KMS-11 (cell line): ENCODE measurements at regions not wholly inside any gene's neighbourhood (a gene's known extent, or its start where the extent isn't known, plus 50 kb on each side); places are given as distances from the start of the nearest gene placed in this dataset.

Experiments used
- H2AFZ ChIP-seq: fragments of 200-600 bp; sonication (generic); 2 replicates; pipeline ENCODE4 v1.6.1; 2016; ENCODE audit warnings: antibody characterized with exemption, mixed run types, low read depth
- H3K27ac ChIP-seq: fragments of 200-600 bp; sonication (generic); 2 replicates; pipeline ENCODE4 v1.6.1; 2016; ENCODE audit warnings: mild to moderate bottlenecking, mixed run types
- H3K27me3 ChIP-seq: fragments of 200-600 bp; sonication (generic); 2 replicates; pipeline ENCODE4 v1.6.1; 2017; ENCODE audit warnings: mild to moderate bottlenecking, low read depth, mixed run types, moderate library complexity; ENCODE audit not compliant: insufficient read depth
- H3K36me3 ChIP-seq: fragments of 200-600 bp; sonication (generic); 2 replicates; pipeline ENCODE4 v1.6.1; 2017; ENCODE audit warnings: mild to moderate bottlenecking, mixed run types; ENCODE audit not compliant: insufficient read depth
- H3K4me1 ChIP-seq: fragments of 200-600 bp; sonication (generic); 2 replicates; pipeline ENCODE4 v1.6.1; 2016; ENCODE audit warnings: mild to moderate bottlenecking, low read depth, mixed run types; ENCODE audit not compliant: poor library complexity, severe bottlenecking
- H3K4me2 ChIP-seq: fragments of 200-600 bp; sonication (generic); 2 replicates; pipeline ENCODE4 v1.7.0; 2016; ENCODE audit warnings: mild to moderate bottlenecking, mixed run types
- H3K4me3 ChIP-seq: fragments of 200-600 bp; sonication (generic); IDR thresholded peaks from 2 replicates; pipeline ENCODE4 v1.6.1; 2017; ENCODE audit warnings: low read depth, low read length, mixed read lengths; ENCODE audit not compliant: insufficient read depth
- H3K79me2 ChIP-seq: fragments of 200-600 bp; sonication (generic); 2 replicates; pipeline ENCODE4 v1.6.1; 2016; ENCODE audit warnings: low read depth, mixed run types; ENCODE audit not compliant: insufficient read depth
- H3K9ac ChIP-seq: fragments of 200-600 bp; sonication (generic); 2 replicates; pipeline ENCODE4 v1.6.1; 2016; ENCODE audit warnings: mild to moderate bottlenecking, mixed run types
- H4K20me1 ChIP-seq: fragments of 200-600 bp; sonication (generic); 2 replicates; pipeline ENCODE4 v1.6.1; 2016; ENCODE audit warnings: mild to moderate bottlenecking, mixed run types; ENCODE audit not compliant: insufficient read depth
- TF ChIP-seq, protein P1 (sequence below): fragments of 200-600 bp; sonication (generic); conservative IDR thresholded peaks from 2 replicates; pipeline ENCODE4 v1.6.1; 2017; ENCODE audit warnings: low read depth, mild to moderate bottlenecking, antibody characterized with exemption, low read length, moderate library complexity, mixed read lengths

GRCh38 chr14:53501361-53502211, 348.5 kb upstream of the DDHD1 start:
- no peak overlapping the region for H3K4me2 ChIP-seq
- TF ChIP-seq, protein P1, sequence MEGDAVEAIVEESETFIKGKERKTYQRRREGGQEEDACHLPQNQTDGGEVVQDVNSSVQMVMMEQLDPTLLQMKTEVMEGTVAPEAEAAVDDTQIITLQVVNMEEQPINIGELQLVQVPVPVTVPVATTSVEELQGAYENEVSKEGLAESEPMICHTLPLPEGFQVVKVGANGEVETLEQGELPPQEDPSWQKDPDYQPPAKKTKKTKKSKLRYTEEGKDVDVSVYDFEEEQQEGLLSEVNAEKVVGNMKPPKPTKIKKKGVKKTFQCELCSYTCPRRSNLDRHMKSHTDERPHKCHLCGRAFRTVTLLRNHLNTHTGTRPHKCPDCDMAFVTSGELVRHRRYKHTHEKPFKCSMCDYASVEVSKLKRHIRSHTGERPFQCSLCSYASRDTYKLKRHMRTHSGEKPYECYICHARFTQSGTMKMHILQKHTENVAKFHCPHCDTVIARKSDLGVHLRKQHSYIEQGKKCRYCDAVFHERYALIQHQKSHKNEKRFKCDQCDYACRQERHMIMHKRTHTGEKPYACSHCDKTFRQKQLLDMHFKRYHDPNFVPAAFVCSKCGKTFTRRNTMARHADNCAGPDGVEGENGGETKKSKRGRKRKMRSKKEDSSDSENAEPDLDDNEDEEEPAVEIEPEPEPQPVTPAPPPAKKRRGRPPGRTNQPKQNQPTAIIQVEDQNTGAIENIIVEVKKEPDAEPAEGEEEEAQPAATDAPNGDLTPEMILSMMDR: no peak
- no peaks in the 10 kb centered on the region for H3K79me2 ChIP-seq
- no peaks in the 10 kb centered on the region for H3K27me3 ChIP-seq
- H4K20me1 ChIP-seq: no peaks in the 10 kb centered on the region
- H3K27ac ChIP-seq: no peak overlapping the region
- H2AFZ ChIP-seq: no peak overlapping the region
- no peak overlapping the region for H3K9ac ChIP-seq
- no peak overlapping the region for H3K4me3 ChIP-seq
- H3K36me3 ChIP-seq: no peaks in the 10 kb centered on the region
- H3K4me1 ChIP-seq: no peaks in the 10 kb centered on the region

DNA sequence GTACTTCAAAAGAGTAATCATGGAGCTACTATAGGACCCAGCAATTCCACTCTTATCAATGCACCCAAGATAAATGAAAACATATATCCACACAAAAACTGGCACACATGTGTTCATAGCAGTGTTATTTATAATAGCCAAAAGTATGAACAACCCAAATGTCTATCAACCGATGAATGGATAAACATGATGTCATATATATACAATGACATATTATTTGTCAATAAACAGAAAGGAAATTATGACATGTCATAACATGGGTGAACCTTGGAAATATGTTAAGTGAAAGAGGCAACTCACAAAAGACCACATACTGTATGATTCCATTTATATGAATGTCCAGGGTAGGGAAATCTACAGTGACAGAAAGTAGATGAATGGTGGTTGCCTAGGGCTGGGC, 347.1 kb upstream of the DDHD1 start:
- Histone ChIP-seq H3K4me3 (no peak overlapping the region), H3K4me1 (no peaks in the 10 kb centered on the region), H4K20me1 (no peaks in the 10 kb centered on the region), H3K79me2 (no peaks in the 10 kb centered on the region), H3K27me3 (no peaks in the 10 kb centered on the region), H3K36me3 (no peaks in the 10 kb centered on the region), H3K9ac (no peak overlapping the region), H2AFZ (no peak overlapping the region), H3K4me2 (no peak overlapping the region), H3K27ac (no peak overlapping the region)
- TF ChIP-seq, protein P1: no peak

DNA sequence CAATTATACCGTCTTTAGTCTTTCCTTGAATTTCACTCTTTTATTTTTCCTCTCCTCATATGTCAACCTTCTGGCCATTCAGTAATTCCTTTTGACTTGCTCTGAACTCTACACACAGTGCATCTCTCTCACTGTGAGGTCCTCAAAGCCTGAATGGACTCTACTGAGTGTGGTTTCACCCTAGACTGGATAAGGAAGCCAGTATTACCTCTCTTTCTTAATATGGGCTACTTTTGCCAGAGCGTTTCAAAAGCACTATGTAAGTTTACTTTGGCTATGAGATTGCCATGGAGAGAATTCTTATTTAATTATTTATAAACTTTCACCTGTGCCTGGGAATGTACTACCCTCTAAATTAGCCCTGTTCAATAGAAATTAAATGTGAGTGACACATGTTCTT, 343.5 kb upstream of the DDHD1 start:
- Histone ChIP-seq H3K4me3 (no peak overlapping the region), H3K4me2 (no peak overlapping the region), H3K79me2 (no peaks in the 10 kb centered on the region), H4K20me1 (no peaks in the 10 kb centered on the region), H3K9ac (no peak overlapping the region), H3K27me3 (no peaks in the 10 kb centered on the region), H2AFZ (no peak overlapping the region), H3K4me1 (no peaks in the 10 kb centered on the region), H3K36me3 (no peaks in the 10 kb centered on the region), H3K27ac (no peak overlapping the region)
- TF ChIP-seq, protein P1: no peak

GRCh38 chr14:53495846-53496343, 342.8 kb upstream of the DDHD1 start:
- Histone ChIP-seq H3K9ac (no peak overlapping the region), H3K4me3 (no peak overlapping the region), H4K20me1 (no peaks in the 10 kb centered on the region), H2AFZ (no peak overlapping the region), H3K36me3 (no peaks in the 10 kb centered on the region), H3K79me2 (no peaks in the 10 kb centered on the region), H3K27me3 (no peaks in the 10 kb centered on the region), H3K4me1 (no peaks in the 10 kb centered on the region), H3K4me2 (no peak overlapping the region), H3K27ac (no peak overlapping the region)
- TF ChIP-seq, protein P1: no peak
